Ishikawa (cell line): ENCODE measurements at regions not wholly inside any gene's neighbourhood (a gene's known extent, or its start where the extent isn't known, plus 50 kb on each side); places are given as distances from the start of the nearest gene placed in this dataset.

Experiments used
- CEBPB ChIP-seq: IDR thresholded peaks from 2 replicates; pipeline ENCODE4 v1.6.1; 2012
- EGR1 ChIP-seq: IDR thresholded peaks from 2 replicates; pipeline ENCODE4 v1.6.1; 2012
- EP300 ChIP-seq: IDR thresholded peaks from 2 replicates; pipeline ENCODE4 v1.6.1; 2012; ENCODE audit warnings: borderline replicate concordance
- FOXM1 ChIP-seq: IDR thresholded peaks from 2 replicates; pipeline ENCODE4 v1.6.1; 2012; ENCODE audit warnings: low read depth, borderline replicate concordance
- NFIC ChIP-seq: IDR thresholded peaks from 2 replicates; pipeline ENCODE4 v1.6.1; 2012
- RAD21 ChIP-seq: IDR thresholded peaks from 2 replicates; pipeline ENCODE4 v1.6.1; 2012; ENCODE audit warnings: low read depth
- TF ChIP-seq, protein P1 (sequence below): IDR thresholded peaks from 2 replicates; pipeline ENCODE4 v1.6.1; 2012; ENCODE audit warnings: low read depth, mild to moderate bottlenecking
- TF ChIP-seq, protein P2 (sequence below): IDR thresholded peaks from 2 replicates; pipeline ENCODE4 v1.6.1; 2012

DNA sequence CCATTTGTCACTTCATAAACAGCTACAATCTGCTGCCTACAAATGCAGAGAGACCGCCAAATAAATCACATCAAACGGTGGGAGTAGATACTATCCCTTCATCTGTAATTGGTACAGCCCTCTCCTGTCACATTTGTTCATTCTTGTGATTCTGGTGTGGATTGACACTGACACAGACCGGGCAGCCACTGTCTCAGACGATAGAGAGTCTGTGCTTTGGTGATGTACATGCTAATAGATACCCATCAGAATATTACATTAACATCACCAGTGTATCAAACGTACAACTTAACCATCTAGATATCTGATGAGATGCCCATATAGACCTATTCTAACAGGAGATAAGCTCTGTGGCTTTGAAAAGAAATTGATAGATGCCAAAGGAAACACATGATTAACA, 419.7 kb upstream of the ZEB2 start:
- TF ChIP-seq EP300 (no peak), FOXM1 (no peak), RAD21 (no peak), CEBPB (no peak), NFIC (no peak), EGR1 (no peak)
- TF ChIP-seq, protein P1, sequence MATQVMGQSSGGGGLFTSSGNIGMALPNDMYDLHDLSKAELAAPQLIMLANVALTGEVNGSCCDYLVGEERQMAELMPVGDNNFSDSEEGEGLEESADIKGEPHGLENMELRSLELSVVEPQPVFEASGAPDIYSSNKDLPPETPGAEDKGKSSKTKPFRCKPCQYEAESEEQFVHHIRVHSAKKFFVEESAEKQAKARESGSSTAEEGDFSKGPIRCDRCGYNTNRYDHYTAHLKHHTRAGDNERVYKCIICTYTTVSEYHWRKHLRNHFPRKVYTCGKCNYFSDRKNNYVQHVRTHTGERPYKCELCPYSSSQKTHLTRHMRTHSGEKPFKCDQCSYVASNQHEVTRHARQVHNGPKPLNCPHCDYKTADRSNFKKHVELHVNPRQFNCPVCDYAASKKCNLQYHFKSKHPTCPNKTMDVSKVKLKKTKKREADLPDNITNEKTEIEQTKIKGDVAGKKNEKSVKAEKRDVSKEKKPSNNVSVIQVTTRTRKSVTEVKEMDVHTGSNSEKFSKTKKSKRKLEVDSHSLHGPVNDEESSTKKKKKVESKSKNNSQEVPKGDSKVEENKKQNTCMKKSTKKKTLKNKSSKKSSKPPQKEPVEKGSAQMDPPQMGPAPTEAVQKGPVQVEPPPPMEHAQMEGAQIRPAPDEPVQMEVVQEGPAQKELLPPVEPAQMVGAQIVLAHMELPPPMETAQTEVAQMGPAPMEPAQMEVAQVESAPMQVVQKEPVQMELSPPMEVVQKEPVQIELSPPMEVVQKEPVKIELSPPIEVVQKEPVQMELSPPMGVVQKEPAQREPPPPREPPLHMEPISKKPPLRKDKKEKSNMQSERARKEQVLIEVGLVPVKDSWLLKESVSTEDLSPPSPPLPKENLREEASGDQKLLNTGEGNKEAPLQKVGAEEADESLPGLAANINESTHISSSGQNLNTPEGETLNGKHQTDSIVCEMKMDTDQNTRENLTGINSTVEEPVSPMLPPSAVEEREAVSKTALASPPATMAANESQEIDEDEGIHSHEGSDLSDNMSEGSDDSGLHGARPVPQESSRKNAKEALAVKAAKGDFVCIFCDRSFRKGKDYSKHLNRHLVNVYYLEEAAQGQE: no peak
- TF ChIP-seq, protein P2, sequence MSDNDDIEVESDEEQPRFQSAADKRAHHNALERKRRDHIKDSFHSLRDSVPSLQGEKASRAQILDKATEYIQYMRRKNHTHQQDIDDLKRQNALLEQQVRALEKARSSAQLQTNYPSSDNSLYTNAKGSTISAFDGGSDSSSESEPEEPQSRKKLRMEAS: no peak
